ENCODE measurements at regions not wholly inside any gene's neighbourhood (a gene's known extent, or its start where the extent isn't known, plus 50 kb on each side); places are given as distances from the start of the nearest gene placed in this dataset.

GRCh38 chr14:71713016-71713415 lies 219.2 kb upstream of the RGS6 start:
- H3K27me3 Mint-ChIP-seq (ENCODE audit: low read depth), result no peaks in the 10 kb centered on the region
- no peak overlapping the region for H3K27ac Mint-ChIP-seq
- DNase-seq (ENCODE audit: low spot score), result no peak
- H3K9me3 Mint-ChIP-seq, result no peaks in the 10 kb centered on the region
- H3K4me3 Mint-ChIP-seq (ENCODE audit: low read depth), result no peak overlapping the region
- intact Hi-C loops (cut with micrococcal nuclease), result no loop called here
- peaks cover 32% of the 10 kb centered on the region for H3K4me1 Mint-ChIP-seq (ENCODE audit: low read depth)
- H3K36me3 Mint-ChIP-seq (ENCODE audit: low read depth), result peaks cover 81% of the 10 kb centered on the region

GRCh38 chr14:71713451-71713850 lies 218.8 kb upstream of the RGS6 start:
- Mint-ChIP-seq H3K27ac (no peak overlapping the region), H3K36me3 (ENCODE audit: low read depth) (peaks cover 84% of the 10 kb centered on the region), H3K4me3 (ENCODE audit: low read depth) (no peak overlapping the region), H3K4me1 (ENCODE audit: low read depth) (peaks cover 32% of the 10 kb centered on the region), H3K9me3 (no peaks in the 10 kb centered on the region), H3K27me3 (ENCODE audit: low read depth) (no peaks in the 10 kb centered on the region)
- intact Hi-C loops (cut with micrococcal nuclease), result no loop called here
- no peak for DNase-seq (ENCODE audit: low spot score)

GRCh38 chr14:71714225-71714624 lies 218.0 kb upstream of the RGS6 start:
- intact Hi-C loops (cut with micrococcal nuclease), result no loop called here
- no peaks in the 10 kb centered on the region for H3K9me3 Mint-ChIP-seq
- H3K4me1 Mint-ChIP-seq (ENCODE audit: low read depth), result peaks cover 32% of the 10 kb centered on the region
- DNase-seq (ENCODE audit: low spot score), result no peak
- no peaks in the 10 kb centered on the region for H3K27me3 Mint-ChIP-seq (ENCODE audit: low read depth)
- peaks cover 87% of the 10 kb centered on the region for H3K36me3 Mint-ChIP-seq (ENCODE audit: low read depth)
- no peak overlapping the region for H3K27ac Mint-ChIP-seq
- no peak overlapping the region for H3K4me3 Mint-ChIP-seq (ENCODE audit: low read depth)

- no peak for DNase-seq (ENCODE audit: low spot score)
- intact Hi-C loops (cut with micrococcal nuclease), result no loop called here
- peaks cover 32% of the 10 kb centered on the region for H3K4me1 Mint-ChIP-seq (ENCODE audit: low read depth)
- H3K27ac Mint-ChIP-seq, result no peak overlapping the region
- H3K27me3 Mint-ChIP-seq (ENCODE audit: low read depth), result no peaks in the 10 kb centered on the region
- H3K4me3 Mint-ChIP-seq (ENCODE audit: low read depth), result no peak overlapping the region
- peaks cover 82% of the 10 kb centered on the region for H3K36me3 Mint-ChIP-seq (ENCODE audit: low read depth)
- no peaks in the 10 kb centered on the region for H3K9me3 Mint-ChIP-seq
Observed at GRCh38 chr14:71716041-71716772, 216.0 kb upstream of the RGS6 start.

GRCh38 chr14:71720978-71721624 lies 211.1 kb upstream of the RGS6 start:
- H3K27ac Mint-ChIP-seq, result no peak overlapping the region
- no peaks in the 10 kb centered on the region for H3K9me3 Mint-ChIP-seq
- DNase-seq (ENCODE audit: low spot score), result no peak
- no peak overlapping the region for H3K4me3 Mint-ChIP-seq (ENCODE audit: low read depth)
- intact Hi-C loops (cut with micrococcal nuclease), result no loop called here
- H3K27me3 Mint-ChIP-seq (ENCODE audit: low read depth), result no peaks in the 10 kb centered on the region
- H3K36me3 Mint-ChIP-seq (ENCODE audit: low read depth), result peaks cover 76% of the 10 kb centered on the region
- peaks cover 14% of the 10 kb centered on the region for H3K4me1 Mint-ChIP-seq (ENCODE audit: low read depth)

DNA sequence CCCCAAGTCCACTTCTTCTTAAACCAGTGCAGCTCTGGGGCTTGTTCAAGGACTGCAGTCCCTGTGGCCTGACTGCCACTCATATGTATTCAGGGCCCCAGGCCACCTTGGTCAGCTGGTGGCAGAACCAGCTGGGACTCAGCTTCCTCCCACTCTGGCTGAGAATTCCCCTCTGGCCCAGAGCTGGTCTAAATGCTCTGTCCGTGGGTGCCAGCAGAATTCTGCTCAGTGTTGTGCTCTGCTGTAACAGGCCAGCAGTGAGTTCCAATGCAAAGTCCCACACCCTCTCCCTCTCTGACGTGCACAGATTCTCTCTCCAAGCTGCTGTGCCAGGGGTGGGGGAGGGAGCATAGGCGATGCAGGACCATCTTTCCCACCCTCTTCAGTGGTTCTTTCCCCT lies 210.4 kb upstream of the RGS6 start:
- intact Hi-C loops (cut with micrococcal nuclease), result no loop called here
- peaks cover 76% of the 10 kb centered on the region for H3K36me3 Mint-ChIP-seq (ENCODE audit: low read depth)
- no peak for DNase-seq (ENCODE audit: low spot score)
- H3K27ac Mint-ChIP-seq, result no peak overlapping the region
- H3K27me3 Mint-ChIP-seq (ENCODE audit: low read depth), result no peaks in the 10 kb centered on the region
- H3K9me3 Mint-ChIP-seq, result no peaks in the 10 kb centered on the region
- peaks cover 17% of the 10 kb centered on the region for H3K4me1 Mint-ChIP-seq (ENCODE audit: low read depth)
- no peak overlapping the region for H3K4me3 Mint-ChIP-seq (ENCODE audit: low read depth)

- H3K4me3 Mint-ChIP-seq (ENCODE audit: low read depth), result no peak overlapping the region
- H3K27me3 Mint-ChIP-seq (ENCODE audit: low read depth), result no peaks in the 10 kb centered on the region
- peaks cover 18% of the 10 kb centered on the region for H3K4me1 Mint-ChIP-seq (ENCODE audit: low read depth)
- peaks cover 69% of the 10 kb centered on the region for H3K36me3 Mint-ChIP-seq (ENCODE audit: low read depth)
- no peak for DNase-seq (ENCODE audit: low spot score)
- H3K9me3 Mint-ChIP-seq, result no peaks in the 10 kb centered on the region
- no peak overlapping the region for H3K27ac Mint-ChIP-seq
- intact Hi-C loops (cut with micrococcal nuclease), result no loop called here
Observed at GRCh38 chr14:71722885-71723284, 209.3 kb upstream of the RGS6 start.

GRCh38 chr14:71725922-71726579 lies 206.2 kb upstream of the RGS6 start:
- H3K27me3 Mint-ChIP-seq (ENCODE audit: low read depth), result no peaks in the 10 kb centered on the region
- no peaks in the 10 kb centered on the region for H3K9me3 Mint-ChIP-seq
- H3K4me3 Mint-ChIP-seq (ENCODE audit: low read depth), result no peak overlapping the region
- peaks cover 71% of the 10 kb centered on the region for H3K36me3 Mint-ChIP-seq (ENCODE audit: low read depth)
- no peak overlapping the region for H3K27ac Mint-ChIP-seq
- intact Hi-C loops (cut with micrococcal nuclease), result no loop called here
- DNase-seq (ENCODE audit: low spot score), result no peak
- peaks cover 15% of the 10 kb centered on the region for H3K4me1 Mint-ChIP-seq (ENCODE audit: low read depth)

DNA sequence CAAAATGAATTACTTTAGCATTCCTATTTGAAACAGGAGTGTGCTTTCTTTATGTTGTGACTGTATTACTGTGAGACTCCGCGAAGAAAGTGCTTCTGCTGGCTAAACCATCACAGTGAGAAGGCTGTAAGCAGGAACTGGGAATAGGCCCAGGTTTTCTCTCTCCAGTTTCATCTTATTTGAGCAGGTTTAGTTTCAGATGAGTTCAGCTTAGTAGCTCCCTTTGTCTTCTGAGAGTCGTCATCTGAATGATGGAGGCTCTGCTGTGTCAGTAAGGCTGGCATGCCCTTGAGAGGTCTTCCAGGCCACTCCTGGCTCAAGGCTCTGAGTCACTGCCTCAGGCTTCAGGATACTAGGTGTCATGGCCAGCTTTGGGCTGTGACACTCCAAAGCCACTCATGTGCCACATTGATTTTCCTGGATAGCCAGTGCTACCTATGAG lies 205.6 kb upstream of the RGS6 start:
- Mint-ChIP-seq H3K9me3 (no peaks in the 10 kb centered on the region), H3K4me3 (ENCODE audit: low read depth) (no peak overlapping the region), H3K4me1 (ENCODE audit: low read depth) (peaks cover 15% of the 10 kb centered on the region), H3K27me3 (ENCODE audit: low read depth) (no peaks in the 10 kb centered on the region), H3K27ac (no peak overlapping the region), H3K36me3 (ENCODE audit: low read depth) (peaks cover 75% of the 10 kb centered on the region)
- intact Hi-C loops (cut with micrococcal nuclease), result no loop called here
- no peak for DNase-seq (ENCODE audit: low spot score)

- H3K27ac Mint-ChIP-seq, result no peak overlapping the region
- intact Hi-C loops (cut with micrococcal nuclease), result no loop called here
- H3K4me3 Mint-ChIP-seq (ENCODE audit: low read depth), result no peak overlapping the region
- DNase-seq (ENCODE audit: low spot score), result no peak
- H3K4me1 Mint-ChIP-seq (ENCODE audit: low read depth), result peaks cover 15% of the 10 kb centered on the region
- peaks cover 77% of the 10 kb centered on the region for H3K36me3 Mint-ChIP-seq (ENCODE audit: low read depth)
- H3K9me3 Mint-ChIP-seq, result no peaks in the 10 kb centered on the region
- no peaks in the 10 kb centered on the region for H3K27me3 Mint-ChIP-seq (ENCODE audit: low read depth)
Observed at GRCh38 chr14:71728386-71728785, 203.8 kb upstream of the RGS6 start.

- H3K4me3 Mint-ChIP-seq (ENCODE audit: low read depth), result no peak overlapping the region
- peaks cover 13% of the 10 kb centered on the region for H3K4me1 Mint-ChIP-seq (ENCODE audit: low read depth)
- no peak for DNase-seq (ENCODE audit: low spot score)
- no peaks in the 10 kb centered on the region for H3K27me3 Mint-ChIP-seq (ENCODE audit: low read depth)
- intact Hi-C loops (cut with micrococcal nuclease), result no loop called here
- no peaks in the 10 kb centered on the region for H3K9me3 Mint-ChIP-seq
- H3K27ac Mint-ChIP-seq, result no peak overlapping the region
- peaks cover 82% of the 10 kb centered on the region for H3K36me3 Mint-ChIP-seq (ENCODE audit: low read depth)
Observed at GRCh38 chr14:71729596-71729995, 202.6 kb upstream of the RGS6 start.

DNA sequence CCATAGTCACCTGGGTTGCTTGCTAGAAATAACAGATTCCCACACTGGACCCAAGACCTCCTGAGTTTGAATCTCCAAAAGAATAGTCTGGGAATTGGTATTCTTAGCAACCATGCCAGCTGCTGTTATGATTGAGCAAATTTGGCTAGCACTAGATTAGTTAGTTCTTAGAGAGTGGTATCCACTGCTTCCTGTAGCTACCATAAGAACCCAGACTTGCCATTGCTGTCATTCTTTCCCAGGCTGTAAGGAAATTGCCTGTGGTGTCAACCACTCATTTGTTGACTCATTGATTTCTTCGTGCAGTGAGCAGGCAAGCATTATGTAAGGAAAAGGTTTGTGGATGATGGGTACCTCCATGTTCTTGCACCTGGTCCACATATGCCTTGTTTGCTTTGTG lies 201.8 kb upstream of the RGS6 start:
- intact Hi-C loops (cut with micrococcal nuclease), result no loop called here
- H3K4me1 Mint-ChIP-seq (ENCODE audit: low read depth), result peaks cover 11% of the 10 kb centered on the region
- no peaks in the 10 kb centered on the region for H3K9me3 Mint-ChIP-seq
- no peak for DNase-seq (ENCODE audit: low spot score)
- peaks cover 82% of the 10 kb centered on the region for H3K36me3 Mint-ChIP-seq (ENCODE audit: low read depth)
- no peak overlapping the region for H3K4me3 Mint-ChIP-seq (ENCODE audit: low read depth)
- H3K27me3 Mint-ChIP-seq (ENCODE audit: low read depth), result no peaks in the 10 kb centered on the region
- no peak overlapping the region for H3K27ac Mint-ChIP-seq

- DNase-seq (ENCODE audit: low spot score), result no peak
- Mint-ChIP-seq H3K4me1 (ENCODE audit: low read depth) (peaks cover 5% of the 10 kb centered on the region), H3K27ac (no peak overlapping the region), H3K9me3 (no peaks in the 10 kb centered on the region), H3K4me3 (ENCODE audit: low read depth) (no peak overlapping the region), H3K36me3 (ENCODE audit: low read depth) (peaks cover 82% of the 10 kb centered on the region), H3K27me3 (ENCODE audit: low read depth) (no peaks in the 10 kb centered on the region)
- intact Hi-C loops (cut with micrococcal nuclease), result no loop called here
Observed at GRCh38 chr14:71731096-71731495, 201.1 kb upstream of the RGS6 start.

All from activated T-helper 2 cell treated with anti-CD3 and anti-CD28 coated beads, Interferon-gamma antibody, Interleukin-2, Interleukin-4, amounts not matched to agents 10 μg/mL and 5 μg/mL and 100 μg/mL, durations not matched to agents 14 hours and 24 hours and 36 hours (primary cell).